8988T (cell line): ENCODE measurements at regions not wholly inside any gene's neighbourhood (a gene's known extent, or its start where the extent isn't known, plus 50 kb on each side); places are given as distances from the start of the nearest gene placed in this dataset.

ENCODE experiments used
- DNase-seq: peaks from one replicate; pipeline ENCODE4 v3.0.0; 2011

DNA sequence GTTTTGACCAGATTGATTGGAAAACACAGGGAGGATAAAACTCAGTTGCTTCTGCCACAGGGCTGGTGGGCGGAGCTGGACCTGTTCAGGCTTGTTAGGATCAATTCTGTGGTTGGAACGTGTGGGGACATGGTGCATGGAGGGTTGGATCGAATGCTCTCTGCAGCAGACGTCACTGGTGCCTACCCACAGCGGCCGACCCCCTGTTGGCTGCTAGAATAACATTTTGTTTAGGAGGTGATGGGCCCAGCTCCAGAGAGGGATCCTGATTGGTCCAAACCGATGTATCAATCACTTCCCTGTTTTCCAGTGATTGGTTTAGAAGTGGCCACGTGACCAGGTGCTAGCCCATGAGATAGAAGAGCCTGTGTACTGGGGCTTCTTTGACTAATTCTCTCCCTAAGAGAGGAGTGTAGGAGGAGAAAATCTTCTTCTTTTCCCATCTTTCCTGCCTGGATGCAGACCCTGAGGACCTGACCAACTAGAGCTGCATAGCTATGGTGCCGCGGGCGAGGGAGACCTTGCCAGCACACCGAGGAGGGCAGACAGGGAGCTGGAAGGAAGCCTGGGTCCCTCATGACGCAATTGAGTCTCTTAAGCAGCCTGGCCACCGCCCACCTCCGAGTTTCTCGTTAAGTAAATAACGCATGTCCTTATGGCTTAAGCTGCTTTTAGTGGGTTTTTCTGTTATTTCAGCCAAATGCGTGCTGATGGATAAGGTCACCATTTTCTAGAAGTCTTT is 163.5 kb downstream of the AACS start:
- DNase-seq, result no peak

DNA sequence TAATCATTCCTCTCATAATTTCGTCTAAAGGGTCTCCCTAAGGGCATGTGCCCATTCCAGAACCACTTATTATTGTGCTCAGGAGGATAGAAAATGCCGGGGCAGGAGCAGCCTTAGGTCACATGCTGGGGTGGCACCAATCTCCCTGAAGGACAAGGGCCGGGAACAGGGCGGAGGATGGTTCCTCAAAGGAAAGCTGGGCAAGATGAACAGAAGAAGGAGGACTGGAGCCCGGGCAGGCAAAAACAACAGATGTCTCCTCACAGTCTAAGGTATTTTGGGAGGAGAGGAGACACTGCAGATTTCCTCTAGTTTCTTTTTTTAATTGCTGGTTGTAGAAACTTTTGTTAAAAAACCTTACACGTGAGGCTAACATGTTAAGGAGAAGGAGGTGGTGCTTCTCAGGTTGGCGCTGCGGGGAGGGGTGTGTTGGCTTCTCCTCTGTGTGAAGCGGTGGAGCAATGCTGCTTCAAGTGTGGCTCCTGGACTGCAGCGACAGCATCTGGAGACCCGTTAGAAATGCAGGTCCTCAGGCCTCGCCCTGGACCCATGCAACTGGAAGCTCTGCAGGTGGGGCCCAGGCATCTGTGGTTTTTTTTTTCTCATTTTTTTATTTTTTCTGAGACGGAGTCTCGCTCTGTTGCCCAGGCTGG is 164.8 kb downstream of the AACS start:
- DNase-seq, result no peak

DNA sequence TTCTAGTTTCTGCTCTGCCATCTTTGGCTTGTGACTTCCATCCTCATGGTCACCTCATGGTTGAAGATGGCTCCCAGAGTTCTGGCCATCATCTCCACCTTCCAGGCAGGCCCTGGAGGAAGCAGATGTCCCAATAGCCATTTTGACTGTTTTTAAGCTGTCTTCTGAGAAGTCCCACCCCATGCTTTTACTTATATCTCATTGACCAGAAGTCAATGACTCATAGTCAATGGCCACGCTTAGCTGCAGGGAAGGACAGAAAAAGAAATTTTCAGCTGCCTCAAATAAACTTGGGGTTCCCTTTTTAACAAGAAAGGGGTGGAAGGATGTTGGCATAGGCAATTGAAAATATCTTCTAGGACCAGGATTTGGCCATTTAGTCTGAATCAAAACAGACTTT is 168.1 kb downstream of the AACS start:
- DNase-seq, result no peak

DNA sequence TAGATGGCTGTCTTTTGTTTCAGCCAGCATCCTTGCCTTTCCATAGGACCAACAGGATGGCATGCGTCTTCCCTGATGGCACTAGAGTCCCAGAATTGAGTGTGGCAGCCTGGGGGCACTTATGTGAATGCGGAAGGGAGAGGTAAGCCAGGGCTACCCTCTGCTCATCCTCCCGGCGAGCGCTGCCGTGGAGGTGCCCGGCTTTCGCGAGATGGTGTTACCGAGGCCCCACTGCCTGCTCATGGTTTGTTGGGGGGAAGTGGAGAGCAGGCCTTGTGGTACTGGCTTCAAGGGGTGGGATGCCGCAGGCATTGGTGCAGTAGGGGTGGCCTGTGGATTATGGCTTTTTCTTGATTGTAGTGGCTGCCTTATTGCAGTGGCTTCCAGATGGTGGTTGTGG is 174.3 kb downstream of the AACS start:
- no peak for DNase-seq

DNA sequence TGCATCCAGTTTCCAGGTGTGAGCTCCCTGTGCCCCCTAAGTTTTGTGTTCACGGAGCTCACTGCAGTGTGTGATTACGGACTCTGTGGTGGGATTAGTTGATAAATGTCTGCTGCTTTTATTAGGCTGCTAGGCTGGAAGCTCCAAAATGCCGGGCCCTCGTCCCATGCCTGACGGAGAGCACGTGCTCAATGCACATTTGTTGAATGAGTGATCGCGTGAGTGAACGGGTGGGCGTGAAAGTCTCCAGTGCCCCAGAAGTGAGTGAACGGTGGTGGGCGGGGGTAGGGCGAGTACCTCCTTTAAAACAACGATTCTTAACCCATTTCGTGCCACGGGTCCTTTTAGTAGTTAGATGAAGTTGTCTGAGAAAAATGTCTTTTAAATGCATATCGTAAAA is 175.5 kb downstream of the AACS start:
- DNase-seq, result no peak

DNA sequence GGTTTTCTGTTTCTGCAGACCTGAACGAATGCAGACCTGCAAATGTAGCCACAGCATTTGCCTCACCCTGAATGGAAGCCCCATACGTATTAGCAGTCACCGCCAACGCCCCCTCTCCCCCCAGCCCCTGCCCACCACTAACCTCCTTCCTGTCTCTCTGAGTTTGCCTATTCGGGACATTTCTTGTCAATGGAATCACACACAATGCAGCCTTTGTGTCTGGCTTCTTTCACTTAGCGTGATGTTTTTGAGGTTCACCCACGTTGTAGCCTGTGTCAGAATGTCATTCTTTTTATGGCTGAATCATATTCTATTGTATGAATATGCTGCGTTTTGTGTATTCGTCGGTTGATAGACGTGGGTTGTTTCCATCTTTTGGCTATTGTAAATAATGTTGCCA is 178.6 kb downstream of the AACS start:
- no peak for DNase-seq

DNA sequence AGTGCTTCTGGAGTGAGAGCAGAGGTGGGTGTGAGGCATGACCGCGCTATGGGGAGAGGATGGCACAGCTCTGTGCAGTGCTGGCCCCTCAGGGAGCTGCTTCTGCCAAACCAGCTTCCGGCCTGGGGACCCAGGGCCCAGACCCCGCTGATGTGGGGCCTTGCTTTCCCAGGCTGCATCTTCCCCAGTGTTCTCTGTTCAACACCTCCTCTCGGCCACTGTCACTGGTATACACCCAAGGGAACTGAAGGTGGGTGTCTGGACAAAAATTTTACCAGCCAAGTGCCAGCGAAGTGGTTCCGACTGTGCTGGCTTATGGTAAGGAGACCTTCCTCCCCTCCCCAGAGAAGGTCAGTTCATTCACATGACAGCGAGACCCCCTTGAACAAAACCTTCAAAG is 179.1 kb downstream of the AACS start:
- DNase-seq, result no peak

DNA sequence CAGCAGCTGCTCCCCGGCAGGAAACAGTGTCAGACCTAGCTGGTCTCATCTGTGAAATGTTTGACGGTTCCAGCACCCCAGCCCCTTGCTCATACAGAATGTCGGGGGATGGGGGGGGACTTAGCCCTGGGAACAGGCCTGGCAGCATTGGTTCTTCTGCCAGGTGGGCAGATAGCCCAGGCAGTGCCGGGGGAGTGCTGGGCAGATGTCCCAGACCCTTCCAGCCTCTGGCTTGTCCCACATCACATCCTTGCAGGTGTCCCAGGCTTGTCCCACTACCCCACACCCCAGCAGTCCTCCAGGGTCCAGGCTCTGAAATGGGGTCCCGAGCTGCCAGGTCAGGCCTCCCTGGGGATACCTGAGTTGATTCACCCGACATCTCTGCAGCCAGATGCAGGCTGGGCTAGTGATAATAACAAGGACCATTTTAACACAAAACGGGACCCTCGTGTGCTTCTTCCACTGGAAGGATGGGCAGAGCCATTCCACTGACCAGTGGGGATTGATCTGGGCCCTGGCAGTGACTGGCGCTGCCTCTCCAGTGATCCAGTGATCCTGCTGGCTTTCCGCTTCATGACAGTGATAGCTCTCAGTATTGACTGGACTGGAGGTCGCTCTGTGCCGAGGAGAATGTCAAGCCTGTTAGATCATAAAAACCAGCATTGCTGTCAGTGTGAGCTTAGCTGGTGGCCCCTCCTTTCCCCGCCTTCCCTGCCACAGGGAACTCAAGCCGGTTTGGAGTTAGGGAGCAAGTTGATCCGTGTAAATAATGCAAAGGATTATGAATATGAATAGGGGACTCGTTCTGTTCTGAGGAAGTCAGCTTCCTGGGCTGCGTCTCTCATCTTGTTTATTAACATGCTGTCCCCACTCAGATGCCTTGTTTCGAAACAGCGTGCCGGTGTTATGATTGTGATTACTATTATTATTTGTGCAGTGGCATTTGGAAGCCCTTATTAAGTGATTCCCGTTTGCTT is 180.6 kb downstream of the AACS start:
- DNase-seq, result no peak

DNA sequence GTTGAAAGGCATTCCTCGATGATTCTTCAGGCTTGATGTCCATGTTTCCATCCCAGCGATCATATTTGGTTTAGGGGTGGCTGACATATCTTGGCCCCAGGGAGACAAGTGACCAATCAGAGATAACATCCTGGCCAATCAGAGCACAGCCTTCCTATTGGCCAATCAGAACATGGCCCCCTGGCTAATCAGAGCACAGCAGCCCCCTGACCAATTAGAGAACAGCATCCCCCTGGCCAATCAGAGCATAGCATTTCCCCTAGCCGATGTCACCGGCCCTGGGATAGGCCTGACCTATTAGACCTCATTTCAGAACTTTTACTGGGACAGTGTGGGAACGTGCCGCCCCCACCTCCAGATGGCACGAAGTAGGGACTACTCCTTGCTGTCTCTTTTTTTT is 182.2 kb downstream of the AACS start:
- DNase-seq, result no peak

DNA sequence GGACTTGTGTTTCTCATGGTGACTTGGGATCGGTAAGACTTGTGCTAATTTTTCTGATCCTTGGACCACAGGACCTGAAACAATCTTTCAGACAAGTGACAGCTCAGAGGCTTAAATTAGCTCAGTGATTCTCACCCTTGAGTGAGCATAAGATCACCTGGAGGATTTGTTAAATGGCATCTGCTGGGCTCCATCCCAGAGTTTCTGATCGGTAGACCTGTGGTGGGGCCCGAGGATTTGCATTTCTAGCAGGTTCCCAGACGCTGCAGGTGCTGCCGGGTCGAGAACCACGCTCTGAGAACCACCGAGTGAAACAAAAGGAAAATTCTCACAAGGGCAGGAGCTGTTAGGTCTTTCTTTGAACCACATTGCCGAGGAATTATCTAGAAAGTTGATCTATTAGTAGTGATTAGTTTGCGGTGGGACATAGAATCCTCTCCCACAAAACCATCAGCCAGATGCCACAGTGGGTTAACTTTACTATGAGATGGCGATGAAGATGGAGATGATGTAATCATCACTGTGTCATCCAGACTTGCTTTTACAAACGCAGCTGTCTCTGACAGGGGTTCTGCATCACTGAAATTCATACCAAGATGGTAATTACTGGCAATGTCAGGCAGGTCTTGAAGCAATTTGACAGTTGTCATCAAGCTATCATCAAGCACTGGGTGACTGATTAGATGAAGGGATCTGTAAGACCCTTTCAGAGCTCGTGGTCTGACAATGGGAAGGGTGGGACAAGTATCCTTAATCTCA is 184.0 kb downstream of the AACS start:
- no peak for DNase-seq

DNA sequence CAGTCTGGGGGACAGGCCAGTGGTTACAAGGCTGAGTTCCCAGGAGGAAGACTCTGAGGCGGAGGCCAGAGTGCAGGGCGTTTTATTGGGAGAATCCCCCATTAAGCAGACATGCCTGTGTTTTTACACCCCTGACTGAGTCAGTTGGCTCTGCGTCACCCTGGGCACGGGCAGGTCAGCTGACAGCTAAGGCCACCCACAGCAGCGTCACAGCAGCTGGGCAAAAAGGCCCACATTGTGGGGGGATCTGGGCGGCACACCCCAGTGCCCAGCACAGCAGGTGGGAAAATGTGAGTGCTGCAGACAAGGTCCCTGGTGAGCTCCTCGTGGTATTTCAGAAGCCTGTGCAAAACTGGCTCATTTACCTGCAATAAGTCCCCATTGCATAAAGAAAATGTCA is 184.7 kb downstream of the AACS start:
- no peak for DNase-seq

DNA sequence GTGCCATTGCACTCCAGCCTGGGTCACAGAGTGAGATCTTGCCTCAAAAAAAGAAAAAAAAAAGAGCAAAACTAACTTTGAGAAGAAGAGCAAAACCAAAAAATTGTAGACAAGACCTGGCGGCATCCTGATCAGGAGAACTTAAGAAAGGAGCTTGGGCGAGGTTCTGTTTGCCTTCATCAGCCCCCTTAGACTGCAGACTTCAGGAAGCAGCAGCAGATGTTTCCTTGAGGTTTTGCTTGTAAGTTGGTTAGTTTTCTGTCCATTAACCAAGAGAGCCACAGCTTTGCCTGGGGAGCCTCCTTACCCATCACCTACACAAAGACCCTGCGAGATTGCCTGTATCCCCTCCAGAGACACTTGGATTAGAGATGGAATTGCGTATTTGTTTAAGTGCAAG is 189.0 kb downstream of the AACS start:
- no peak for DNase-seq

DNA sequence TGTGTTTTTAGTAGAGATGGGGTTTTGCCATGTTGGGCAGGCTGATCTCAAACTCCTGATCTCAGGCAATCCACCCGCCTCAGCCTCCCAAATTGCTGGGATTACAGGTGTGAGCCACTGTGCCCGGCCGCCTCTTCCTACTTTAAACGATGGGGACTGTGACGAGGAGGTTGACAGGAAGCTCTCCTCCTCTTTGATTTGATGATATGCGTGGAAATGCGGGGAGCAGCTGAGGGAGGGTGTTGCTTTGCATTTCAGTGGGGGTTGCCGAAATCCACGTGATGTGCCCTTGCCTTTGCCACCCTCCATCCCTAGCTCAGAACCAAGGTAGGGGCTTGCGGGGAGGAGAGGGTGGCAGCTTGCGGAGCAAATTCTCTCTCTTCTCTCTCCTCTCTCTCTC is 189.6 kb downstream of the AACS start:
- no peak for DNase-seq

DNA sequence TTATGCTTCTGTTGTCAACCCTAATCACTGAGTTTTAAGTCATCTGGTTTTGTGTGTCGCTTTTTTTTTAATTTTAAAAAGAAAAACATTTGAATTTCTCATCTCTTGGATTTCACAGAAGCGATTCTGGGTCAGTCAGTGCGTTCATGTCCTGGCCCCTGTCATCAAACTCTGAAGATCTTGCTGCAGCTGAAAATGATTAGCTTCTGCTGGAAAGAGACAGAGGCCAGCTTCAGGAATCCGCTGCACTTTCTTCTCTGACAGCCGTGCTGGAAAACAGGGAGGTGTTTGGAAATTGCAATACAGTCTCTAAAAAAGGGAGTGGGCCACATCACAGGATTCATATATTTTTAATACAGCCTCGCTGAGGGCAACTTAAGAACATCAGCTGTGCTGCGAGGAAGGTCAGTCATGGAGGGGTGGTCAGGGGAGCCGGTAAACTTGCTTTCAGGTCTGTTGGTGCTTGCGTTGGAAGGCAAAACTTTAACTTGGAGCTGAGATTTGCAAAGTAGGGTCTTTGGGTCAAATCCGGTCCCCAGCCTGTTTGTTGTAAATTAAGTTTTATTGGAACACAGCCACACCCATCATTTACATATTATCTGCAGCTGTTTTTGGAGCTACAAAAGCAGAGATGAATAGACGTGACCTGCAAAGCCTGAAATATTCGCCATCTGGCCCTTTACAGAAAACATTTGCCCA is 190.8 kb downstream of the AACS start:
- no peak for DNase-seq

DNA sequence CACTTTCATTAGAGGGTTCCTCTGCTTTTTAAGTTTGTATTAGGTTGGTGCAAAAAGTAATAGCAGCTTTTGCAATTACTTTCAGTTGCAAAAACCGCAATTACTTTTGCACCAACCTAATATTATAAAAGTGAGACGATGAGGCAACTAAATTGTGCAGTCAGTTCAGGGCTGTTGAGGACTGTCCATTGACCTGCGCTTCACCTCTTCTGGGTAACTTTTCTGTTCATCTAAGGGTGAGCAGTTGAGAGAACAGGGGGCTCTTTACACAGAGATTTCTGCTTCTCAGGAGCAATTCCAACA is 191.3 kb downstream of the AACS start:
- no peak for DNase-seq

DNA sequence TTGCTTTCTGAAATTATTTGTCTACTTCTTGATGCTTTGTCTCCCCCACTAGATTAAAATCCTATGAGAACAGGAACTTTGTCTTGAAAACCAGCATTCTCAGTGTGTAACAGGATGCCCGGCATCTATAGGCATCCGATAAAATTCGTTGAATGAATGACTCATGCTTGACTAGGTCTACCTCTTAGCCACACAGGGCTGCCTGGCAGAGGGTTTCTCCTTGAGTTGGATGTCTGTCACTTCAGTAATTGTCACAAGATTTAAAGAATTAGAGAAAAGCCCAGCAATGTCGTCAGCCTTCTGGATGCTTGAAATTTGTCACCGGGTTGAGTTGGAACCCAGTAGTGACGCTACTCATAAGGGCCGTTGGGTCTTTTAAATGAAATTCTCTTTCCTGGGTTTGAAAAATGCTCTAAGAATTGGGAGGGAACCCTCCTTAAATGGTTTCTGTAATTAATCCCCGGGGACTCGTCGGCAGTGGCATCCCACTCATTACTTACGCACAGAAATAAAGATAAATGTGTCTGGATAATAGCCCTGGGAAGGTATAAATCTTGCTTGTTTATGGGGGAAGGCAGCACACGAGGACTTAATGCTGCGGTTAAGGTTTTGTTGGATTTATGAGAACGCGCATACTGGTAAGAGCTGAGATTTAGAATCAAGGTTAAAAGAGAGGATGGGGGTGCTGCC is 194.1 kb downstream of the AACS start:
- DNase-seq, result no peak

DNA sequence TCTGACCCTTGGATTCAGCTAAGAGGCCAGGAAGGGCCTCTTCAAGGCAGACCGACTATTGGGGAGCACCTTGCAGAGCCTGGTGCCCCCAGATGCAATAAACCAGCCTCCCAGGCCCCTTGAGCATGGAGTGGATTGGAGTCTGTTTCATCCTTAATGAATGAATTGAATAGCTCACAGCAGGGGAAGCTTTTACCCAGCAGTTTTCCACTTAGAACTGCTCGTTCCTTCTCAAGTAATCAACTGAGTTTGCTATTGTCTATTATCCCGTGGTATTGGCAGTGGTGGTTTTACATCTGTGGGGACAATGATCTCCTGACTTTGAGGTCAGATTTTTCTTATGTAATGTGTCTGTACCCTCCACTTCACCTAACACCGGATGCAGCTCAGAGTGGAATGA is 197.6 kb downstream of the AACS start:
- DNase-seq, result no peak

DNA sequence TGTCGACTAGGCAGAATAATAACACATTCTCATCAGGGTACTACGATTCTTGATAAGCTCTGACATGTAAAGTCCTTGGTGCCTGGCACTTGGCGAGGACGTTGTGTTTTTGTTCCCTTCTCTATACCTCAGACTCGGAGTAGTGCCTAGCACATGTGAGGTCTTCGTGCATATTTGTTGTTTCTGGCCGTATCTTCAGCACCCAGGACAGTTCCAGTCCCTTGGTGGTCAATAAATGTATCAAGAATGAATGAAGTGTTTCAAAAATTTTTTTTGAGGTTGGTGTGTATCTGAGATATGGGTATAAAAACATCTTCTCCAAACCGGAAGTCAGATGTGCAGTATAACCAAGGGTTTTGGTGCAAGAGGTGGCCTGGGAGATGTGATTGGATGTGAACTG is 198.2 kb downstream of the AACS start:
- no peak for DNase-seq

DNA sequence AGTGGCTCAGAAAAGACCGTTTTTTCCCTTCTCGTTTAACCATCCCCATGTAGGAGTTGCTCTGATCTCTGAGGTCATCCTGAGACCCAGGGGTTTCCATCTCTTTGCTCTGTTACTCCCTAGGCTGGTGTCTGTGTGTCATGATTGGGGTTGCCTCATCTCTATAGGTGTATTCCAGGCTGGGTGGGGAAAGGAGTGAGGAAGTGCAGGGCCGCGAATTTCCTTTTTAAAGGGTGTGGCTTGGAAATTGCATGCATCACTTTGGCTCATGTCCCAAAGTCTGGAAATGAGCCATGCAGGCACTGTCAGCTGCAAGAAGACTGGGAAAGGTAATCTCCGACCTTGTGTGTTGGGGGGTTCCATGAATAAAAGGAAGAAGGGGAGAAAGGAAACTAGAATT is 201.9 kb downstream of the AACS start:
- no peak for DNase-seq

DNA sequence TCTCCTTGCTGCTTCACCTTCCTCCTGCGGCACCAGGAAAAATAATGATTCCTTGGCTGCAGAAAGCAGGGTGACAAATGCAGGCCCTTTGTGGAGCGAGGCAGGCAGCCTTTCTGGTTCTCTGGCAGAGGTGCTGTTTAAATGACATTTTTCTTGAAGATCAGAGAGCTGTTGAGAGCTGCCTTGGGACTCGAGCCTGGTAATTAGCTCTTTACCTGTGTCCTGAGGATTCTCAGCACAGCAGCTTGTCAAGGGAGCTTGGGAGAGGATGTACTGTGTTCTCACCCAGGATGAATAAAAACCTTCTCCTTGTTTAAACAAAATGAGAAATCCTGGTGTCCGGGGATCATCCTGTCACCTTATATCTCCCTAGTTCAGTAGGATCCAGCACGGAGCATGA is 204.0 kb downstream of the AACS start:
- DNase-seq, result no peak

DNA sequence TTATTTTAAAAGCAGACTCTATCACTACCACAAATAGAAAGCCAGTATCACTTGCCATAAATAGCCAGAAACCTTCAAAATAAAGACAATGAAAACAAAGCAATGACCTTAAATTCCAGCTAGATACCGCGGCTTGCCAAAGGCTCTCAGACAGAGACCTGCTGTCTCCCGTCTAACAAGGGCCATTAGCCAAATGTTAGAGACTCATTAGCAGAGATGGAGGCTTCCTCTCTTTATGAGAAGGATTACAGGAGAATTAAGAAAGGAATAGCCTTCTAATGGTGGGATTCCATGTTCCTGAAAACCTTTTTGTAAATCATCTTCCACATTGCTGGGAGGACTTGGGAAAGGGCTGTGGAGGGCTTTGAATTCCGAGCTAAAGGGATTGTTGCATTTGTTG is 206.7 kb downstream of the AACS start:
- DNase-seq, result no peak

DNA sequence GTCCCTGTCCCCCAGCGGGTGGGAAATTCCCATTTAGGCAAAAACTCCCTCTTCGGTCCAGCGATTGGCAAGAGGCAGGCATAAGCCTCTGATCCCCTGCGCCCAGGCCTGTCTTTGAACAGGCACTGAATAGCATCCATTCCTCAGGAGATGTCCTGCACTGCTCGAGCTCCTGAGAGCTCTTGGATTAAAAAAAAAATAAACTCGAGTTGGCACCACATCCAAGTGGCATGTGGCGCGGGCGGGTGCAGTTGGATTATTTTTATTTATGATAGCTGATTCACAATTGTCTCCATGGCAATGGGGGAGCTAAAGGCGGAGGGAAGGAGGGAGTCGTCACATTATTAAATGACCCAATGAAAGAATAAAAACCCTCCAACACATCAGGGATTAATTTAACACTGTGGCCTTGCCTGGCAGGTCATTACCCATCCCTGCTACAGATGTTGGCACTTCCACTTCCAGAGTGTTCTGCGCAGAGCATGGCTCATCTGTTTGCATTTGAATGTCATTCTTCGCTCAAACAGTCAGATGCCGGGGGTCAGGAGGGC is 207.2 kb downstream of the AACS start:
- no peak for DNase-seq
